GM19025 (cell line): ENCODE measurements at regions not wholly inside any gene's neighbourhood (a gene's known extent, or its start where the extent isn't known, plus 50 kb on each side); places are given as distances from the start of the nearest gene placed in this dataset.
"Not testable (repeated sequence)": the region's sequence is repeated elsewhere in the genome, so short reads cannot be mapped to it uniquely, and the experiment has no call there.

ENCODE experiments used
- ATAC-seq: cut with Tn5 transposase; IDR thresholded peaks from one replicate; pipeline ENCODE4 v1.9.1; 2021; ENCODE audit warnings: mild to moderate bottlenecking, low read depth, moderate library complexity; ENCODE audit not compliant: unreplicated experiment

- ATAC-seq: no peak
Observed at GRCh38 chrX:5314148-5314547, 914.5 kb downstream of the NLGN4X start.

- no peak for ATAC-seq
Observed at GRCh38 chrX:5307416-5307815, 921.3 kb downstream of the NLGN4X start.

GRCh38 chrX:5306654-5307121 is 922.0 kb downstream of the NLGN4X start:
- no peak for ATAC-seq

GRCh38 chrX:5305452-5305851 is 923.2 kb downstream of the NLGN4X start:
- no peak for ATAC-seq

- ATAC-seq: no peak
Observed at GRCh38 chrX:5295004-5295403, 933.7 kb downstream of the NLGN4X start.

GRCh38 chrX:5290635-5291034 is 938.0 kb downstream of the NLGN4X start:
- ATAC-seq: no peak

GRCh38 chrX:5289949-5290348 is 938.7 kb downstream of the NLGN4X start:
- not testable (repeated sequence) for ATAC-seq

- no peak for ATAC-seq
Observed at GRCh38 chrX:5278908-5279307, 949.8 kb downstream of the NLGN4X start.

- ATAC-seq: no peak
Observed at GRCh38 chrX:5265324-5265850, 963.3 kb downstream of the NLGN4X start.

- no peak for ATAC-seq
Observed at GRCh38 chrX:5250106-5250505, 978.6 kb downstream of the NLGN4X start.

- ATAC-seq: no peak
Observed at GRCh38 chrX:5242091-5242790, 986.4 kb downstream of the NLGN4X start.

GRCh38 chrX:5236749-5237148 is 991.9 kb downstream of the NLGN4X start:
- no peak for ATAC-seq

GRCh38 chrX:5236096-5236495 is 992.6 kb downstream of the NLGN4X start:
- ATAC-seq: no peak

GRCh38 chrX:5233830-5234229 is 994.8 kb downstream of the NLGN4X start:
- no peak for ATAC-seq

- ATAC-seq: no peak
Observed at GRCh38 chrX:5220421-5220820, 1008.2 kb downstream of the NLGN4X start.

GRCh38 chrX:5194806-5195205 is 1033.9 kb downstream of the NLGN4X start:
- ATAC-seq: no peak

- ATAC-seq: no peak
Observed at GRCh38 chrX:5180135-5180741, 1048.4 kb downstream of the NLGN4X start.

GRCh38 chrX:5176766-5177165 is 1051.9 kb downstream of the NLGN4X start:
- ATAC-seq: no peak

- ATAC-seq: no peak
Observed at GRCh38 chrX:5163663-5164062, 1065.0 kb downstream of the NLGN4X start.

- no peak for ATAC-seq
Observed at GRCh38 chrX:5155301-5155700, 1073.4 kb downstream of the NLGN4X start.

- ATAC-seq: no peak
Observed at GRCh38 chrX:5145957-5146356, 1082.7 kb downstream of the NLGN4X start.

GRCh38 chrX:5142644-5143043 is 1086.0 kb downstream of the NLGN4X start:
- ATAC-seq: no peak
